Hepatocyte (in vitro differentiated cells): ENCODE measurements at regions not wholly inside any gene's neighbourhood (a gene's known extent, or its start where the extent isn't known, plus 50 kb on each side); places are given as distances from the start of the nearest gene placed in this dataset.

ENCODE experiments used
- DNase-seq: peaks from one replicate; pipeline ENCODE4 v3.0.0-alpha.2; 2016; ENCODE audit warnings: low spot score
- H2AFZ ChIP-seq: fragments of 200-600 bp; sonication (generic); 2 replicates; pipeline ENCODE4 v1.6.0; 2016; ENCODE audit warnings: antibody characterized with exemption, mild to moderate bottlenecking
- H3K27ac ChIP-seq: fragments of 200-600 bp; sonication (generic); 2 replicates; pipeline ENCODE4 v1.5.1; 2016; ENCODE audit warnings: mild to moderate bottlenecking
- H3K27me3 ChIP-seq: fragments of 200-600 bp; sonication (generic); 2 replicates; pipeline ENCODE4 v1.6.1; 2016
- H3K36me3 ChIP-seq: fragments of 200-600 bp; sonication (generic); replicated peaks from 2 replicates; pipeline ENCODE4 v1.5.1; 2016; ENCODE audit warnings: low read depth; ENCODE audit not compliant: insufficient read depth
- H3K4me1 ChIP-seq: fragments of 200-600 bp; sonication (generic); 2 replicates; pipeline ENCODE4 v1.5.1; 2016; ENCODE audit warnings: mild to moderate bottlenecking, moderate library complexity; ENCODE audit not compliant: insufficient read depth
- H3K4me2 ChIP-seq: fragments of 200-600 bp; sonication (generic); 2 replicates; pipeline ENCODE4 v1.6.0; 2016
- H3K4me3 ChIP-seq: fragments of 200-600 bp; sonication (generic); 2 replicates; pipeline ENCODE4 v1.5.1; 2016; ENCODE audit warnings: mild to moderate bottlenecking
- H3K79me2 ChIP-seq: fragments of 200-600 bp; sonication (generic); 2 replicates; pipeline ENCODE4 v1.6.0; 2017; ENCODE audit warnings: mild to moderate bottlenecking
- H3K9me2 ChIP-seq: fragments of 200-600 bp; sonication (generic); replicated peaks from 2 replicates; pipeline ENCODE4 v1.6.0; 2017; ENCODE audit warnings: mild to moderate bottlenecking; ENCODE audit not compliant: insufficient read depth
- H3K9me3 ChIP-seq: fragments of 200-600 bp; sonication (generic); 2 replicates; pipeline ENCODE4 v1.5.1; 2016; ENCODE audit warnings: low read depth, mild to moderate bottlenecking
- H4K20me1 ChIP-seq: fragments of 200-600 bp; sonication (generic); 2 replicates; pipeline ENCODE4 v1.6.0; 2016; ENCODE audit warnings: mild to moderate bottlenecking; ENCODE audit not compliant: insufficient read depth, poor library complexity, severe bottlenecking
- EZH2 ChIP-seq: fragments of 200-600 bp; sonication (generic); IDR thresholded peaks from 2 replicates; pipeline ENCODE4 v1.6.1; 2016; ENCODE audit warnings: antibody characterized with exemption, mild to moderate bottlenecking, borderline replicate concordance
- EZH2phosphoT487 ChIP-seq: fragments of 200-600 bp; sonication (generic); IDR thresholded peaks from one replicate; pipeline ENCODE4 v1.6.1; 2018; ENCODE audit warnings: antibody characterized with exemption, mild to moderate bottlenecking, low read depth, moderate library complexity; ENCODE audit not compliant: unreplicated experiment, severe bottlenecking
- WGBS: methylation state at CpG from one replicate; pipeline ENCODE4 v1.1.6; 2016; ENCODE audit warnings: low lambda C conversion rate; ENCODE audit errors: missing lambda C conversion rate; 5-methylcytosine and 5-hydroxymethylcytosine counted together
- TF ChIP-seq, protein P1 (sequence below): fragments of 200-600 bp; sonication (generic); IDR thresholded peaks from 2 replicates; pipeline ENCODE4 v1.5.1; 2016; ENCODE audit warnings: antibody characterized with exemption, mild to moderate bottlenecking; ENCODE audit not compliant: poor library complexity

- no peaks in the 10 kb centered on the region for H3K9me2 ChIP-seq
- no peaks in the 10 kb centered on the region for H3K79me2 ChIP-seq
- DNase-seq, result no peak
- 35% methylated on average over 2 of the region's 2 CpGs for WGBS
- H3K9me3 ChIP-seq, result no peaks in the 10 kb centered on the region
- no peaks in the 10 kb centered on the region for H3K27me3 ChIP-seq
- no peak overlapping the region for H3K4me3 ChIP-seq
- no peak overlapping the region for H3K27ac ChIP-seq
- no peaks in the 10 kb centered on the region for H3K36me3 ChIP-seq
- no peaks in the 10 kb centered on the region for H4K20me1 ChIP-seq
- H2AFZ ChIP-seq, result no peak overlapping the region
- H3K4me1 ChIP-seq, result no peaks in the 10 kb centered on the region
- H3K4me2 ChIP-seq, result no peak overlapping the region
- TF ChIP-seq, protein P1, sequence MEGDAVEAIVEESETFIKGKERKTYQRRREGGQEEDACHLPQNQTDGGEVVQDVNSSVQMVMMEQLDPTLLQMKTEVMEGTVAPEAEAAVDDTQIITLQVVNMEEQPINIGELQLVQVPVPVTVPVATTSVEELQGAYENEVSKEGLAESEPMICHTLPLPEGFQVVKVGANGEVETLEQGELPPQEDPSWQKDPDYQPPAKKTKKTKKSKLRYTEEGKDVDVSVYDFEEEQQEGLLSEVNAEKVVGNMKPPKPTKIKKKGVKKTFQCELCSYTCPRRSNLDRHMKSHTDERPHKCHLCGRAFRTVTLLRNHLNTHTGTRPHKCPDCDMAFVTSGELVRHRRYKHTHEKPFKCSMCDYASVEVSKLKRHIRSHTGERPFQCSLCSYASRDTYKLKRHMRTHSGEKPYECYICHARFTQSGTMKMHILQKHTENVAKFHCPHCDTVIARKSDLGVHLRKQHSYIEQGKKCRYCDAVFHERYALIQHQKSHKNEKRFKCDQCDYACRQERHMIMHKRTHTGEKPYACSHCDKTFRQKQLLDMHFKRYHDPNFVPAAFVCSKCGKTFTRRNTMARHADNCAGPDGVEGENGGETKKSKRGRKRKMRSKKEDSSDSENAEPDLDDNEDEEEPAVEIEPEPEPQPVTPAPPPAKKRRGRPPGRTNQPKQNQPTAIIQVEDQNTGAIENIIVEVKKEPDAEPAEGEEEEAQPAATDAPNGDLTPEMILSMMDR, result no peak
- TF ChIP-seq EZH2 (no peak), EZH2phosphoT487 (no peak)
These were observed 405.5 kb downstream of the ANKRD7 start for GRCh38 chr7:118629898-118630438.

- no peak overlapping the region for H2AFZ ChIP-seq
These were observed 417.9 kb downstream of the ANKRD7 start for GRCh38 chr7:118642396-118642795.

GRCh38 chr7:118644346-118644745 is 419.8 kb downstream of the ANKRD7 start:
- no peaks in the 10 kb centered on the region for H3K79me2 ChIP-seq
- no peaks in the 10 kb centered on the region for H3K9me2 ChIP-seq
- H4K20me1 ChIP-seq, result no peaks in the 10 kb centered on the region
- H3K27me3 ChIP-seq, result no peaks in the 10 kb centered on the region
- no peaks in the 10 kb centered on the region for H3K36me3 ChIP-seq
- no peak overlapping the region for H3K4me2 ChIP-seq
- H3K4me3 ChIP-seq, result no peak overlapping the region
- H3K4me1 ChIP-seq, result no peaks in the 10 kb centered on the region
- no peaks in the 10 kb centered on the region for H3K9me3 ChIP-seq
- no peak overlapping the region for H3K27ac ChIP-seq
- no peak for DNase-seq
- TF ChIP-seq EZH2phosphoT487, result no peak
- TF ChIP-seq, protein P1, result no peak
- no peak for TF ChIP-seq EZH2
- H2AFZ ChIP-seq, result no peak overlapping the region

More at GRCh38 chr7:118642396-118642795, 417.9 kb downstream of the ANKRD7 start:
- no peak overlapping the region for H3K27ac ChIP-seq
- H3K4me3 ChIP-seq, result no peak overlapping the region
- H3K9me3 ChIP-seq, result no peaks in the 10 kb centered on the region
- no peak for TF ChIP-seq EZH2
- TF ChIP-seq, protein P1, result no peak
- no peaks in the 10 kb centered on the region for H3K4me1 ChIP-seq
- no peak overlapping the region for H3K4me2 ChIP-seq
- H4K20me1 ChIP-seq, result no peaks in the 10 kb centered on the region
- 36% methylated on average over 2 of the region's 2 CpGs for WGBS
- no peaks in the 10 kb centered on the region for H3K27me3 ChIP-seq
- H3K36me3 ChIP-seq, result no peaks in the 10 kb centered on the region
- H3K79me2 ChIP-seq, result no peaks in the 10 kb centered on the region
- DNase-seq, result no peak
- H3K9me2 ChIP-seq, result no peaks in the 10 kb centered on the region

DNA sequence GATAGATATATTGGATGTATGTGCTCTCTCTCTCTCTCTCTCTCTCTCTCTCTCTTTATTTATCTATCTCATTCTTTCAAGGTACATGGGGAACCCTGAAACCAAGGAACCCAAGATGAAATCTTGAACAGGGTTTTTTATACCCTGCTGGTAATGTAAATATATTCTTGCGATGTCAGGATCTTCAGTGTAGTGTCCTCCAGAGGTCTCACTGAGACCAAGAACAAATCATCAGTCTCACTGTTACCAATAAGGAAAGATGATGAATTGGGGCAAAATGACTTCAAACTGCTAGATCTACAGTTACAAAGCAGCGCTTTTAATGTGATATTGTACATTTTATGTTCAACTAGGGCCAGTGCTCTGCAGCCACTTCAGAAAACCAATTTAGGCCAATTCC is 423.5 kb downstream of the ANKRD7 start:
- Histone ChIP-seq H3K27ac (no peak overlapping the region), H4K20me1 (no peaks in the 10 kb centered on the region), H3K4me3 (no peak overlapping the region), H2AFZ (no peak overlapping the region), H3K27me3 (no peaks in the 10 kb centered on the region), H3K9me2 (no peaks in the 10 kb centered on the region), H3K4me2 (no peak overlapping the region), H3K4me1 (no peaks in the 10 kb centered on the region), H3K36me3 (no peaks in the 10 kb centered on the region), H3K79me2 (no peaks in the 10 kb centered on the region), H3K9me3 (no peaks in the 10 kb centered on the region)
- DNase-seq, result no peak
- TF ChIP-seq, protein P1, result no peak
- TF ChIP-seq EZH2 (no peak), EZH2phosphoT487 (no peak)
- 76% methylated on average over 2 of the region's 2 CpGs for WGBS
